GM12878 (cell line): ENCODE measurements at regions not wholly inside any gene's neighbourhood (a gene's known extent, or its start where the extent isn't known, plus 50 kb on each side); places are given as distances from the start of the nearest gene placed in this dataset.

Experiments
- ATAC-seq: fragments of 200-7000 bp; cut with Tn5 transposase; 3 replicates; pipeline ENCODE4 v1.9.1; 2020; ENCODE audit warnings: mild to moderate bottlenecking, moderate library complexity
- BruUV-seq: library from RNA; stranded (reverse); fragments of 400-500 nt; replicated peaks from 2 replicates; lab custom pipeline; 2021; lab: Mats Ljungman, UMichigan
- CTCF ChIA-PET: fragments of 300-600 bp; sonication (Branson Sonifier 250); formaldehyde crosslinking; extraction: SDS; loops from one replicate; lab custom pipeline; 2021; ENCODE audit warnings: inconsistent platforms; lab: Yijun Ruan, JAX
- POLR2A ChIA-PET: fragments of 350-600 bp; formaldehyde crosslinking; extraction: SDS; loops from one replicate; lab custom pipeline; 2021; ENCODE audit warnings: inconsistent platforms; lab: Charles Lee
- RAD21 ChIA-PET: fragments of 300-600 bp; sonication (Branson Sonifier 250); formaldehyde crosslinking; loops from one replicate; lab custom pipeline; 2023; ENCODE audit warnings: antibody characterized with exemption; ENCODE audit not compliant: unreplicated experiment; lab: Charles Lee
- SMC1A ChIA-PET: fragments of 300-600 bp; sonication (Branson Sonifier 250); formaldehyde crosslinking; loops from one replicate; lab custom pipeline; 2023; ENCODE audit not compliant: unreplicated experiment, uncharacterized antibody; lab: Charles Lee
- DNase-seq: peaks from one replicate; pipeline ENCODE4 v3.0.0-alpha.2; 2011; ENCODE audit warnings: low read depth, low spot score
- FAIRE-seq: peaks from 3 replicates; lab custom pipeline; 2011; peaks lifted over from hg19 to GRCh38; lab: Jason Lieb, UNC
- H2AFZ ChIP-seq: 2 replicates; pipeline ENCODE4 v1.6.0; 2011; ENCODE audit warnings: low read depth, low read length, control low read depth; ENCODE audit not compliant: control insufficient read depth
- H3K27ac ChIP-seq: 2 replicates; pipeline ENCODE4 v1.5.1; 2011; ENCODE audit warnings: control low read depth; ENCODE audit not compliant: control insufficient read depth, insufficient read depth
- H3K27me3 ChIP-seq, 2 experiments: replicated peaks in 1 of 2; 2 replicates each; pipeline versions ENCODE4 v1.6.0 to v1.6.1; 2011; ENCODE audit warnings: low read length in 1 of 2; ENCODE audit not compliant: control insufficient read depth in 2 of 2, insufficient read depth in 2 of 2
- H3K36me3 ChIP-seq, 2 experiments: 2 replicates each; pipeline ENCODE4 v1.5.1; 2011; ENCODE audit warnings: low read length in 1 of 2; ENCODE audit not compliant: control insufficient read depth in 2 of 2, insufficient read depth in 2 of 2
- H3K4me1 ChIP-seq: 2 replicates; pipeline ENCODE4 v1.6.1; 2011; ENCODE audit warnings: mild to moderate bottlenecking, low read length, moderate library complexity, mixed read lengths; ENCODE audit not compliant: control insufficient read depth, insufficient read depth
- H3K4me2 ChIP-seq: 2 replicates; pipeline ENCODE4 v1.6.0; 2011; ENCODE audit warnings: control low read depth; ENCODE audit not compliant: control insufficient read depth, insufficient read depth
- H3K4me3 ChIP-seq: fragments of 200-600 bp; sonication (generic); 2 replicates; pipeline ENCODE4 v1.5.1; 2016
- H3K79me2 ChIP-seq: 2 replicates; pipeline ENCODE4 v1.6.0; 2011; ENCODE audit warnings: low read length; ENCODE audit not compliant: control insufficient read depth, insufficient read depth
- H3K9ac ChIP-seq: 2 replicates; pipeline ENCODE4 v1.8.0; 2011; ENCODE audit warnings: low read length, control low read depth, mixed read lengths; ENCODE audit not compliant: control insufficient read depth, insufficient read depth
- H3K9me3 ChIP-seq: replicated peaks from 3 replicates; pipeline ENCODE4 v1.5.1; 2011; ENCODE audit warnings: mild to moderate bottlenecking, low read length; ENCODE audit not compliant: control insufficient read depth, insufficient read depth
- H4K20me1 ChIP-seq: 2 replicates; pipeline ENCODE4 v1.6.0; 2011; ENCODE audit not compliant: control insufficient read depth, insufficient read depth
- CBX5 ChIP-seq: sonication (generic); IDR thresholded peaks from 2 replicates; pipeline ENCODE4 v1.6.1; 2016; ENCODE audit warnings: low read depth, moderate library complexity, mild to moderate bottlenecking, inconsistent platforms
- WGBS: methylation state at CpG from one replicate; pipeline ENCODE4 v1.1.6; 2016; ENCODE audit warnings: low lambda C conversion rate; ENCODE audit not compliant: insufficient replicate concordance, insufficient coverage; ENCODE audit errors: missing lambda C conversion rate; 5-methylcytosine and 5-hydroxymethylcytosine counted together
- in situ Hi-C: fragments of 300-500 bp; cut with MboI; formaldehyde crosslinking; loops from 9 replicates; pipeline ENCODE4 v1.14.3; 2018; ENCODE audit warnings: mixed read lengths
- intact Hi-C: fragments of 100-400 bp; cut with micrococcal nuclease; formaldehyde crosslinking; loops from one replicate; pipeline ENCODE4 v1.14.2; 2022; ENCODE audit not compliant: unreplicated experiment
- TF ChIP-seq, protein P1 (sequence below): fragments of 450-650 bp; IDR thresholded peaks from 2 replicates; pipeline ENCODE4 v1.6.1; 2017; ENCODE audit warnings: mild to moderate bottlenecking, moderate library complexity
- TF ChIP-seq, protein P2 (sequence below): fragments of 450-650 bp; formaldehyde crosslinking; IDR thresholded peaks from 2 replicates; pipeline ENCODE4 v1.4.0; 2020; ENCODE audit warnings: mild to moderate bottlenecking, moderate library complexity
- TF ChIP-seq, protein P3 (sequence below): fragments of 450-650 bp; IDR thresholded peaks from 2 replicates; pipeline ENCODE4 v1.6.1; 2016; ENCODE audit warnings: mild to moderate bottlenecking

DNA sequence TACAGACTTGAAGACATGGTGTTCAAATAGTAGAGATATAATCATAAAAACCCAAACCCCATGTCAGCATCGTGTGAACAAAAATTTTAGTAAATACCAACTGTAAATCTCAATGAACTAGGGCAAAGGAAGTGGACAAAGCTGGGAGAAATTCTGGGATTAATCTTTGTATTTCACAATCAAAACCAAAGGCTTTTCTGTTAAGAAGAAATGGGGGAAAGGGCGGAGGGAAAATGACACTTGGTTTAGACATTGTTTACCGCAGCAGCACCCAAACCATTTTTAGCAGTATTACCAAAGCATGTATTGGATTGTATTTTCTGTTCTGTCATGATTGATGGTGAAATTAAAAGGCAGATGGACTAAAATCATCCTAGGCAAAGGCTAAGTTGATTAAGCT lies 134.2 kb upstream of the PRSS3 start (continued):
- TF ChIP-seq, protein P1, sequence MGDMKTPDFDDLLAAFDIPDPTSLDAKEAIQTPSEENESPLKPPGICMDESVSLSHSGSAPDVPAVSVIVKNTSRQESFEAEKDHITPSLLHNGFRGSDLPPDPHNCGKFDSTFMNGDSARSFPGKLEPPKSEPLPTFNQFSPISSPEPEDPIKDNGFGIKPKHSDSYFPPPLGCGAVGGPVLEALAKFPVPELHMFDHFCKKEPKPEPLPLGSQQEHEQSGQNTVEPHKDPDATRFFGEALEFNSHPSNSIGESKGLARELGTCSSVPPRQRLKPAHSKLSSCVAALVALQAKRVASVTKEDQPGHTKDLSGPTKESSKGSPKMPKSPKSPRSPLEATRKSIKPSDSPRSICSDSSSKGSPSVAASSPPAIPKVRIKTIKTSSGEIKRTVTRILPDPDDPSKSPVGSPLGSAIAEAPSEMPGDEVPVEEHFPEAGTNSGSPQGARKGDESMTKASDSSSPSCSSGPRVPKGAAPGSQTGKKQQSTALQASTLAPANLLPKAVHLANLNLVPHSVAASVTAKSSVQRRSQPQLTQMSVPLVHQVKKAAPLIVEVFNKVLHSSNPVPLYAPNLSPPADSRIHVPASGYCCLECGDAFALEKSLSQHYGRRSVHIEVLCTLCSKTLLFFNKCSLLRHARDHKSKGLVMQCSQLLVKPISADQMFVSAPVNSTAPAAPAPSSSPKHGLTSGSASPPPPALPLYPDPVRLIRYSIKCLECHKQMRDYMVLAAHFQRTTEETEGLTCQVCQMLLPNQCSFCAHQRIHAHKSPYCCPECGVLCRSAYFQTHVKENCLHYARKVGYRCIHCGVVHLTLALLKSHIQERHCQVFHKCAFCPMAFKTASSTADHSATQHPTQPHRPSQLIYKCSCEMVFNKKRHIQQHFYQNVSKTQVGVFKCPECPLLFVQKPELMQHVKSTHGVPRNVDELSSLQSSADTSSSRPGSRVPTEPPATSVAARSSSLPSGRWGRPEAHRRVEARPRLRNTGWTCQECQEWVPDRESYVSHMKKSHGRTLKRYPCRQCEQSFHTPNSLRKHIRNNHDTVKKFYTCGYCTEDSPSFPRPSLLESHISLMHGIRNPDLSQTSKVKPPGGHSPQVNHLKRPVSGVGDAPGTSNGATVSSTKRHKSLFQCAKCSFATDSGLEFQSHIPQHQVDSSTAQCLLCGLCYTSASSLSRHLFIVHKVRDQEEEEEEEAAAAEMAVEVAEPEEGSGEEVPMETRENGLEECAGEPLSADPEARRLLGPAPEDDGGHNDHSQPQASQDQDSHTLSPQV: no peak
- TF ChIP-seq, protein P2, sequence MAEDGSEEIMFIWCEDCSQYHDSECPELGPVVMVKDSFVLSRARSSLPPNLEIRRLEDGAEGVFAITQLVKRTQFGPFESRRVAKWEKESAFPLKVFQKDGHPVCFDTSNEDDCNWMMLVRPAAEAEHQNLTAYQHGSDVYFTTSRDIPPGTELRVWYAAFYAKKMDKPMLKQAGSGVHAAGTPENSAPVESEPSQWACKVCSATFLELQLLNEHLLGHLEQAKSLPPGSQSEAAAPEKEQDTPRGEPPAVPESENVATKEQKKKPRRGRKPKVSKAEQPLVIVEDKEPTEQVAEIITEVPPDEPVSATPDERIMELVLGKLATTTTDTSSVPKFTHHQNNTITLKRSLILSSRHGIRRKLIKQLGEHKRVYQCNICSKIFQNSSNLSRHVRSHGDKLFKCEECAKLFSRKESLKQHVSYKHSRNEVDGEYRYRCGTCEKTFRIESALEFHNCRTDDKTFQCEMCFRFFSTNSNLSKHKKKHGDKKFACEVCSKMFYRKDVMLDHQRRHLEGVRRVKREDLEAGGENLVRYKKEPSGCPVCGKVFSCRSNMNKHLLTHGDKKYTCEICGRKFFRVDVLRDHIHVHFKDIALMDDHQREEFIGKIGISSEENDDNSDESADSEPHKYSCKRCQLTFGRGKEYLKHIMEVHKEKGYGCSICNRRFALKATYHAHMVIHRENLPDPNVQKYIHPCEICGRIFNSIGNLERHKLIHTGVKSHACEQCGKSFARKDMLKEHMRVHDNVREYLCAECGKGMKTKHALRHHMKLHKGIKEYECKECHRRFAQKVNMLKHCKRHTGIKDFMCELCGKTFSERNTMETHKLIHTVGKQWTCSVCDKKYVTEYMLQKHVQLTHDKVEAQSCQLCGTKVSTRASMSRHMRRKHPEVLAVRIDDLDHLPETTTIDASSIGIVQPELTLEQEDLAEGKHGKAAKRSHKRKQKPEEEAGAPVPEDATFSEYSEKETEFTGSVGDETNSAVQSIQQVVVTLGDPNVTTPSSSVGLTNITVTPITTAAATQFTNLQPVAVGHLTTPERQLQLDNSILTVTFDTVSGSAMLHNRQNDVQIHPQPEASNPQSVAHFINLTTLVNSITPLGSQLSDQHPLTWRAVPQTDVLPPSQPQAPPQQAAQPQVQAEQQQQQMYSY (CRISPR knock-in tag): no peak
- TF ChIP-seq, all 136 proteins: peak for 0

DNA sequence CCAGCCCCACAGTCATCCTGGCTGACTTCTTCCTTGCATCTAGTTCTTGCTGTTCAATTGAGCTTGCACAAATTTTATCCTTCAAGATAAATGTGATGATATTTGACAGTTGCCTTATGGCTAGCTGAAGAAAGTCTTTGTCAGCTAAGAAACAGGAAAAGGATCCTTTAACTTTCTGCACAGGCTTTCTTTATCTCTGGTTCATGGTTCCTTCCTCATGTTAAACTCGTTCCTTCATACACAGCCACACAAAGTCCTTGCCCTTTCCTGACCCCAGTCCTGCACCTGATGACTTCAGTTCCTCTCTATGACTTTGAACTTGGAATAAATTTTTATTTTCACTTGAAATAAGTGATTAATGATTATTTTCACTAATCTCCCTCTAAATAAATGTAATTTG lies 132.5 kb upstream of the PRSS3 start:
- intact Hi-C loops (no loop called here), in situ Hi-C loops (no loop called here)
- no peak overlapping the region for H3K4me2 ChIP-seq
- CTCF ChIA-PET: interaction anchor here (1.9 kb wide), 1 partner anchor 39 kb away, joined by 5 read pairs; no protein-coding TSS in a partner anchor
- H4K20me1 ChIP-seq: no peaks in the 10 kb centered on the region
- no TSS peak for BruUV-seq
- no peak overlapping the region for H3K4me3 ChIP-seq
- H3K27me3 ChIP-seq: peaks cover 0 to 4% of the 10 kb centered on the region in 2 experiments; a peak in 2 of 4 replicates
- H3K36me3 ChIP-seq: no peaks in the 10 kb centered on the region
- no peak for FAIRE-seq
- ATAC-seq: no peak
- POLR2A ChIA-PET: no interaction called here
- no peak for DNase-seq
- no peak for TF ChIP-seq CBX5
- TF ChIP-seq, protein P3, sequence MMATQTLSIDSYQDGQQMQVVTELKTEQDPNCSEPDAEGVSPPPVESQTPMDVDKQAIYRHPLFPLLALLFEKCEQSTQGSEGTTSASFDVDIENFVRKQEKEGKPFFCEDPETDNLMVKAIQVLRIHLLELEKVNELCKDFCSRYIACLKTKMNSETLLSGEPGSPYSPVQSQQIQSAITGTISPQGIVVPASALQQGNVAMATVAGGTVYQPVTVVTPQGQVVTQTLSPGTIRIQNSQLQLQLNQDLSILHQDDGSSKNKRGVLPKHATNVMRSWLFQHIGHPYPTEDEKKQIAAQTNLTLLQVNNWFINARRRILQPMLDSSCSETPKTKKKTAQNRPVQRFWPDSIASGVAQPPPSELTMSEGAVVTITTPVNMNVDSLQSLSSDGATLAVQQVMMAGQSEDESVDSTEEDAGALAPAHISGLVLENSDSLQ: no peak
- H3K9ac ChIP-seq: no peak overlapping the region
- 0% methylated on average over 1 of the region's 1 CpG for WGBS
- SMC1A ChIA-PET: no interaction called here
- RAD21 ChIA-PET: no interaction called here
- no peaks in the 10 kb centered on the region for H3K4me1 ChIP-seq
- no peak overlapping the region for H3K27ac ChIP-seq
- H3K9me3 ChIP-seq: no peaks in the 10 kb centered on the region
- no peaks in the 10 kb centered on the region for H3K79me2 ChIP-seq
- no peak overlapping the region for H2AFZ ChIP-seq
